Lung (tissue), 11 donors: ENCODE measurements at regions not wholly inside any gene's neighbourhood (a gene's known extent, or its start where the extent isn't known, plus 50 kb on each side); places are given as distances from the start of the nearest gene placed in this dataset.

Source experiments
- ATAC-seq: fragments of 200-7000 bp; cut with Tn5 transposase; one replicate; pipeline ENCODE4 v1.9.1; 2020; ENCODE audit warnings: moderate number of reproducible peaks; ENCODE audit not compliant: insufficient read depth, low FRiP score
- DNase-seq, 3 donors: peaks; one replicate each; pipeline ENCODE4 v3.0.0-alpha.2; 2013 to 2017
- H3K27ac ChIP-seq, 2 donors: one replicate each; pipeline ENCODE4 v1.5.1; 2013; ENCODE audit warnings: mild to moderate bottlenecking in 2 of 2, moderate library complexity in 2 of 2, control low read depth in 1 of 2, inconsistent platforms in 1 of 2, low read depth in 1 of 2, low read length in 1 of 2
- H3K27me3 ChIP-seq, 3 donors: one replicate each; pipeline ENCODE4 v1.5.1; 2013; ENCODE audit warnings: low read length in 2 of 3; ENCODE audit not compliant: control insufficient read depth in 3 of 3, insufficient read depth in 3 of 3
- H3K36me3 ChIP-seq, 4 donors: one replicate each; pipeline ENCODE4 v1.5.1; 2013; ENCODE audit warnings: low read length in 4 of 4, mild to moderate bottlenecking in 1 of 4, moderate library complexity in 1 of 4; ENCODE audit not compliant: control insufficient read depth in 4 of 4, insufficient read depth in 4 of 4
- H3K4me1 ChIP-seq, 5 donors: one replicate each; pipeline ENCODE4 v1.5.1; 2013; ENCODE audit warnings: low read length in 5 of 5, mild to moderate bottlenecking in 2 of 5, moderate library complexity in 1 of 5; ENCODE audit not compliant: control insufficient read depth in 5 of 5, insufficient read depth in 5 of 5
- H3K4me3 ChIP-seq: one replicate; pipeline ENCODE4 v1.5.1; 2013; ENCODE audit warnings: mild to moderate bottlenecking, control low read depth, moderate library complexity
- H3K9ac ChIP-seq, 2 donors: one replicate each; pipeline ENCODE4 v1.5.1; 2013; ENCODE audit warnings: low read length in 2 of 2, control low read depth in 1 of 2; ENCODE audit not compliant: insufficient read depth in 1 of 2
- H3K9me3 ChIP-seq, 4 donors: one replicate each; pipeline ENCODE4 v1.5.1; 2013; ENCODE audit warnings: low read length in 3 of 4, mild to moderate bottlenecking in 1 of 4, moderate library complexity in 1 of 4; ENCODE audit not compliant: control insufficient read depth in 4 of 4, insufficient read depth in 3 of 4
- WGBS, 2 donors: extraction: QIAGEN DNeasy Blood & Tissue Kit; methylation state at CpG; one replicate each; pipeline ENCODE4 v1.1.7; 2013; 5-methylcytosine and 5-hydroxymethylcytosine counted together
- TF ChIP-seq, protein P1 (sequence below): IDR thresholded peaks from 2 replicates; pipeline ENCODE4 v1.5.1; 2012; ENCODE audit warnings: mild to moderate bottlenecking; ENCODE audit errors: control extremely low read depth, extremely low read depth
- donor health status: control.
- donor health status: control.
- donor health status: Bipolar disorder and iron deficiency.
- donor health status: healthy.
- donor health status: DM: yes; HTN: yes; CAD: no.

DNA sequence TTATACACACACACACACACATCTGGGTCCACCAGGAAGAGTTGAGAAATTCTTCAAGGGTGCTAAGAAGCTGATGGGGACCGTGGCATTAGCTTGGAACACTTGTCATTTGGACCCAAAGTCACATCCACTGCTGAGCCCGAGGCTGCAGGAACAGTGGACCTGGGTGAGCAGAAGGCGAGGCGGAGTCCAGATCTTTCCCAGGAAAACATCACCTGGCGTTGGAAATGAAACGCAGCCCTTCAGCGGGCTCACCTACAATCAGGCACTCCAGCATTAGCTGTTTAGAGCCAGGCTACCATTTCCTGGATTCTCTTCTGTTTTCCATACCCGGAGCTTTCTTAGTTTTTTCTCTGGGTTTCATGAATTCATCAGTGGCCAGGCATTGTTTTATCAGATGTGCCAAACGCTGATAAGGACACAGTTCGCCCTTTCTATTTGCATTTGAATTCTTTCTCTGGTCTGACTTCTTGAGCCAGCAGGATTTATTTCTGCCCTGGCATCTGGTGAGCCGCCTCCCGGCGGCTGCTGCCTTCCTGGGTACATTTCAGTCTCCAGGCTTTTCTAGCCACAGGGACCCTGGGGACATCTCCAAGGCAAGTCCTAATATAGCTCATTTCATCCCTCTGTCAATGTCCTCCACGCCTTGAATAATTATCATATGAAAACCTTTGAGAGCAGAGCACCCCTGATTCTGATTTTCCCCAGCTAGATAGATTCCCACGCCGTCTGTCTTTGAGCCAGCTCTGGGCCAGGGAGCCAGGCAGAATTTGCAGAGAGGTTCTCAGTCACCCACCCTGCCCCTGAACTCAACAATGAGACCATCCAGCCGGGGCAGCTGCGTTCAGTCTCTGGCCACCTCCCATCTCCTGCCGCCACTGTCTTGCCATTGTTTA, 170.9 kb downstream of the TTLL2 start:
- WGBS, 2 donors = 56 to 58% methylated on average over 19 of the region's 19 CpGs
- H3K9ac ChIP-seq = no peak overlapping the region

DNA sequence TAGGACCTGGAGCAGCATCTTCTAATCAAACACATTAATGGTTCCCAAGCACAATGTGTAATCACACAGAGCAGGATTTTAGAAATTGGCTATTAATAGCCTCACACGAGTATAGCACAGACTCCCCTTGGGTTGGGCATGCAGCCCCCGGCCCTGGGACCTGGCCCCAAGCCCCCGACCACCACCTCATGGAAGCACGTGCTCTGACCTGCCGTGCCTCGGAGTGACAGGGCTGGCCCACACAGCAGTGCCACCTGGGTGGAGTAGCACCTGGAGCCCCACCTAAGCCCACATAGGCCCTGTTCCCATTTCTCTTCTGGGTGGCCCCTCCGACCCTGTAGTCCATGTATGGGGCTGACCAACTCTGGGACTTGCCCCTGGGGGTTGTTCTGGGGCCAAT, 171.8 kb downstream of the TTLL2 start:
- TF ChIP-seq, protein P1, sequence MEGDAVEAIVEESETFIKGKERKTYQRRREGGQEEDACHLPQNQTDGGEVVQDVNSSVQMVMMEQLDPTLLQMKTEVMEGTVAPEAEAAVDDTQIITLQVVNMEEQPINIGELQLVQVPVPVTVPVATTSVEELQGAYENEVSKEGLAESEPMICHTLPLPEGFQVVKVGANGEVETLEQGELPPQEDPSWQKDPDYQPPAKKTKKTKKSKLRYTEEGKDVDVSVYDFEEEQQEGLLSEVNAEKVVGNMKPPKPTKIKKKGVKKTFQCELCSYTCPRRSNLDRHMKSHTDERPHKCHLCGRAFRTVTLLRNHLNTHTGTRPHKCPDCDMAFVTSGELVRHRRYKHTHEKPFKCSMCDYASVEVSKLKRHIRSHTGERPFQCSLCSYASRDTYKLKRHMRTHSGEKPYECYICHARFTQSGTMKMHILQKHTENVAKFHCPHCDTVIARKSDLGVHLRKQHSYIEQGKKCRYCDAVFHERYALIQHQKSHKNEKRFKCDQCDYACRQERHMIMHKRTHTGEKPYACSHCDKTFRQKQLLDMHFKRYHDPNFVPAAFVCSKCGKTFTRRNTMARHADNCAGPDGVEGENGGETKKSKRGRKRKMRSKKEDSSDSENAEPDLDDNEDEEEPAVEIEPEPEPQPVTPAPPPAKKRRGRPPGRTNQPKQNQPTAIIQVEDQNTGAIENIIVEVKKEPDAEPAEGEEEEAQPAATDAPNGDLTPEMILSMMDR = no peak
- H3K27me3 ChIP-seq = peaks cover 0 to 9% (median 0%) of the 10 kb centered on the region in 3 donors
- peaks cover 0 to 20% (median 11%) of the 10 kb centered on the region in 5 donors for H3K4me1 ChIP-seq
- H3K36me3 ChIP-seq = peaks cover 0 to 4% (median 0%) of the 10 kb centered on the region in 4 donors
- no peak overlapping the region for H3K4me3 ChIP-seq
- no peak overlapping the region for H3K27ac ChIP-seq
- no peaks in the 10 kb centered on the region for H3K9me3 ChIP-seq
- DNase-seq (no peak), ATAC-seq (no peak)
- H3K9ac ChIP-seq = no peak overlapping the region
- WGBS, 2 donors = 69 to 92% methylated on average over 6 to 7 of the region's 7 CpGs

More for the DNA sequence above, 170.9 kb downstream of the TTLL2 start:
- no peaks in the 10 kb centered on the region for H3K9me3 ChIP-seq
- TF ChIP-seq, protein P1 = no peak
- no peak for ATAC-seq
- H3K27ac ChIP-seq = no peak overlapping the region
- H3K4me3 ChIP-seq = no peak overlapping the region
- peak; percentile 85 to 88 (median 87) for DNase-seq
- peaks cover 0 to 9% (median 0%) of the 10 kb centered on the region in 3 donors for H3K27me3 ChIP-seq
- peaks cover 0 to 4% (median 0%) of the 10 kb centered on the region in 4 donors for H3K36me3 ChIP-seq
- H3K4me1 ChIP-seq = peaks cover 0 to 20% (median 11%) of the 10 kb centered on the region in 5 donors

DNA sequence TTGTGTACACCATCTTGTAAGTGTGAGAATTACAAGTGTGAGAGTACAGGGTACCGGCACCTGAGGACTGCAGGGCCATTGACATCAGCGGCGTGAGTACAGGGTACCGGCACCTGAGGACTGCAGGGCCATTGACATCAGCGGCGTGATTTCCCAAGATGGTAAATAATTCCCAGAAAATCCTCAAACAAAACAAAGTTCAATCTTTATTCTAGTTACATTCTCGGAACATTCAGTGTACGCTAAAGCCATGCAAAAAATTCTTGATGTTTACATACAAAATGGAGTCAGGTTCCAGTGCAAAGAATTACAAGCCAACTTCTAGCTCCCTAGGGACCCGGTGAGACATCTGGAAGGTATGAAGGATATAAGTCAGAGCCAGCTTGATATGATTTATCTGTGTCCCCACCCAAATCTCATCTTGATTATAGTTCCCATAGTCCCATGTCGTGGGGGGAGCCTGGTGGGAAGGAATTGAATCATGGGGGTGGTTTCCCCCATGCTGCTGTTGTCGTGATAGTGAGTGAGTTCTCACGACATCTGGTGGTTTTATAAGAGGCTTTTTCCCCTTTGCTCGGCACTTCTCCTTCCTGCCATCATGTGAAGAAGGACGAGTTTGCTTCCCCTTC, 172.7 kb downstream of the TTLL2 start:
- ATAC-seq (no peak), DNase-seq (no peak)
- TF ChIP-seq, protein P1 = no peak
- no peak overlapping the region for H3K9ac ChIP-seq
- H3K9me3 ChIP-seq = no peaks in the 10 kb centered on the region
- 78 to 84% methylated on average over 14 of the region's 14 CpGs for WGBS, 2 donors
- no peak overlapping the region for H3K4me3 ChIP-seq
- H3K4me1 ChIP-seq = peaks cover 0 to 20% (median 11%) of the 10 kb centered on the region in 5 donors
- peaks cover 0 to 9% (median 0%) of the 10 kb centered on the region in 3 donors for H3K27me3 ChIP-seq
- H3K27ac ChIP-seq = no peak overlapping the region
- peaks cover 0 to 4% (median 0%) of the 10 kb centered on the region in 4 donors for H3K36me3 ChIP-seq
